Keratinocyte (primary cell): ENCODE measurements at regions not wholly inside any gene's neighbourhood (a gene's known extent, or its start where the extent isn't known, plus 50 kb on each side); places are given as distances from the start of the nearest gene placed in this dataset.

Experiments used
- CTCF ChIP-seq, 3 experiments: IDR thresholded peaks in 1 of 3; conservative IDR thresholded peaks in 1 of 3; optimal IDR thresholded peaks in 1 of 3; 2 replicates in 2 of 3; 3 replicates in 1 of 3; pipeline versions ENCODE3 to v1.5.1; 2011; ENCODE audit warnings: low read length in 3 of 3, mild to moderate bottlenecking in 3 of 3, moderate library complexity in 2 of 3, control low read depth in 1 of 3, inconsistent platforms in 1 of 3; ENCODE audit not compliant: insufficient read depth in 2 of 3; ENCODE audit errors: extremely low read depth in 1 of 3
- EZH2 ChIP-seq: IDR thresholded peaks from one replicate; pipeline ENCODE4 v1.6.1; 2012; ENCODE audit warnings: inconsistent platforms, mild to moderate bottlenecking, low read length, moderate library complexity

- TF ChIP-seq CTCF (optimal IDR thresholded peaks at IDR 0.05 in 1 of 3, IDR thresholded peaks at IDR 0.05 in 1 of 3, conservative IDR thresholded peaks at IDR 0.05 in 1 of 3; ENCODE audit: extremely low read depth in 1 of 3, insufficient read depth in 2 of 3, low read length in 3 of 3) (no peak), EZH2 (no peak)
These were observed 117.6 kb upstream of the TMEM170B start for GRCh38 chr6:11419763-11420453.
